GM19238 (cell line): ENCODE measurements at regions not wholly inside any gene's neighbourhood (a gene's known extent, or its start where the extent isn't known, plus 50 kb on each side); places are given as distances from the start of the nearest gene placed in this dataset.

ENCODE experiments used
- DNase-seq: peaks from one replicate; pipeline ENCODE4 v3.0.0; 2011; ENCODE audit warnings: low spot score; ENCODE audit not compliant: insufficient read length

DNA sequence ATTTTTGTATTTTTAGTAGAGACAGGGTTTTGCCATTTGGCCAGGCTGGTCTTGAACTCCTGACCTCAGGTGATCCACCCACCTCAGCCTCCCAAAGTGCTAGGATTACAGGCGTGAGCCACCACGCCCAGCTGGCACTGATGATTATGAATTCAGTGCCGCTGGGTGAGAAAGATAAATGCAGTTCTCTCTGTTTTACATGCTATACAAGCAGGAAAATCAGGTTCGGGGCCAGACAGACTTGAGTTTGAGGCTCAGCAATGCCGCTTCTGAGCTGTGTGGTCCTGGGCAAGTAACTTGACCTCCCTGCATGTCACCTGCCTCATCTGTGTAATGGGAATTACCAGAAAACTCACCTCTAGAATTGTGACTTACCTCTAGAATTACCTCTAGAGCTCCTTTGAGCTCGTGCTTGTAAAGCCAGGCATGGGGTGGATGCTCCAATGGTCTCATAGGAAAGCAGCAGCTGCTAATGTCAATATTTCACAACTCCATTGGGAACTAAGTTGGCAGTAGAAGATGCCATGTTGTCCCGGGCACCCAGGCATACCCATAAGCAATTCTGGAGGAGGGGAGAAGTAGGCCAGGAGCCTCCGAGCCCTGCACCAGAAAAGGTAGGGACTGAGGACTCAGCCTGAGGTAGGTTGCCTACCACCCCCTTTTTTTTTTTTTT lies 119.8 kb upstream of the SLC25A33 start:
- DNase-seq = no peak

DNA sequence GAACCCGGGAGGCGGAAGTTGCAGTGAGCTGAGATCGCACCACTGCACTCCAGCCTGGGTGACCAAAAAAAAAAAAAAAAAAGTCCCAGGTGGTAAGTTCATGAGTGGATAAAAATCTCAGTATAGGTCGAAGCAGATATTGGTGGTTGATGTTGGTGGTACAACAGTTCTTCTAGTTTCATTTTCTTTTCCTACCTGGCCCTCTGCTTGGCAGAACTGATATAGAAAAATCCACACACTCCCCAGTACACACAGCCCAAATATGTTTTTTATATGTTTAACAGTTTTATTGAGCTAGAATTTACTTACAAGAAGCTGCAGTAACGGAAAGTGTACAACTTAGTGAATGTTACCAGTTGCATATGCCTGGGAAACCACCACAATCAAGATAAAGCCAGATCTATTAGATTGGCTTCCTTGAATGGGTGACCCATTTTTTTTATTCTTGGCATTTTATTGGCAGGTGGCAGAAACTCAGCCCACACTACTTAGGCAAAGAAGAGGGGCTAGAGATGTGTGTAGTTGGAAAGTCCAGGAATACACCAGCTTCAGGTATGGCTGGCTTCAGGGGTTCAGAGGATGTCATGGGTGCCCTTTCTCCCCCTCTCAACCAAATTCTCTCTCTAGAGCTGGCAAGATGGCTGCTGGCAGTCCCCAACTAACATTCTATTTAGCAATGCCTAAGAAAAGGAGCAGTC lies 118.3 kb upstream of the SLC25A33 start:
- DNase-seq = no peak

DNA sequence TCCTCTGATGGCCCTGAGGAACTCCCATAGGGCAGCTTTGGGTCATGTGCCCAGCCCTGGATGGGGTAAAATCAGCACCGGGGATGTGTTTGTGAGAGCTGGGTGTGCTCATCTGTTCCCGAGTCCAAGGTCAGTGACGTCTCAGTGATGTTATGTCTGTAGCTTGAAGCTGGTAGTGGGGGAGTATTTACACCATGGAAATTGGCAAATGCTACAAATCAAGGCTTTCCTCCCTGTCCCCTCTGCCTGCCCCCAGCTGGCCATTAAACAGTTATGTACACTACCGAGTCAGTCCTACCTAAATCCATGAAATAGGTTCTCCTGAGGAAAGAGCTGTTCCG lies 117.8 kb upstream of the SLC25A33 start:
- DNase-seq = no peak

DNA sequence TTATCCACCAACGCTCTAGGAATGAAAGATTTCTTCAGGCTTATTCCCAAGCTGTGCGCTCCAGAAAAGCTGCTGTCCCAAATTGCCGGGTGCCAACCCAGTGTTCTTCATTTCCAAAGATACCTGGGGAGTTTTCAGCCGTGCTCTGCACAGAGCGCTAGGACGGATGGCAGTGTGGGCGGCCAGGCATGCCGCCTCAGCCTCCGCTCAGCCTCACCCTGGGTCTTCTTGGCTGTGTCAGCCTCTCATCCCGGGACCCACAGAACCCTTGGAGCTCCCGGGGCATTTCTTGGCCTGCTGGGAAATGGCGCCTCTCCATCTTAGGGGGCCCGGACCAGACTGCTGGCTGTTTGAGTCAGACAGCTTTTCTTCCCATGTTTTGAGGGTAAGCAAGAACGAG lies 116.9 kb upstream of the SLC25A33 start:
- DNase-seq = no peak

DNA sequence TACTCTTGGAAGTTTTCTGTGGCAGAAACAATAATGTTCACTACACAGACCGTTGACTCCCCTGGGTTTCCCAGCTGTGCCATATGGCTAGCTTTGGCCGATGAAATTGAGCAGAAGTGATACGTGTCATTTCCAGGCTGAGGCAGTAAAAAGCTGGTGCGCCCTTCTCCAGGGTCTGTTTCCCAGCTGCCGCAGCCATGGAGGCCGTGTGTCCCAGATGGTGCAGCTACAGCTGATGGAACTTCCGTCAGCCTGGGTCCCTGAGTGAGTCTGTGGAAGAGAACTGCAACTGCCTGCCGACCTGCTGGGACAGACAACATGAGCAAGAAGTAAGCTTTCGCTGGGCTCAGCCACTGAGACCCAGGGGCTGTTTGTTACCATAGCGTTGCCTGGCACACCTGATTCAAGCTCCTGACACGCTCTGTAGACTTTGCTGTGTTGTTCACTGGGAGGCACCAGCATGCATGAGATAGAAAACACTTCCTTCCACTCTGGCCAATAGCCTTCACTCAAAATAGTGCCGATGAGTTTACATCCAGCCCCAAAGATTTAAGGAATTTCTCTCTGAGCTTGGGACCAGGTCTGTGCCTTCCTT lies 116.3 kb upstream of the SLC25A33 start:
- no peak for DNase-seq

DNA sequence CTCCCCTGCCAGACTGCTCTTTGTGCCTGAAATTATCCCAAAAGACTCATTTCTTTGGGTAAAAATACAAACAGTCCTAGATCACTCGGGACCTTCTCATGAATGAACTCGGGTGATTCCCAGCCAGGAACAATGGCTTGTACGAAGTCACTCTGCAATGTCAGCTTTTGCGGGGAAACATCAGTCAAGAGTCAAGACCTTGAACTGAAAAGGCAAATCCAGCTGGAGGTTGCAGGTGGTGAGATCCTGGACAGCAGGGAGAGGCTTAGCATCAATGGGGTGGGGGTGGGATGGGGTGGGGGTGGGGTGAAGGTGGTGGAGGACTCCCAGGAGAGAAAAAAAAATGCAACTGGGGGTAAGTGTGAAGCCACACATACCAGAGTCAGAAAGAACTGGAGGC lies 115.0 kb upstream of the SLC25A33 start:
- DNase-seq = no peak

DNA sequence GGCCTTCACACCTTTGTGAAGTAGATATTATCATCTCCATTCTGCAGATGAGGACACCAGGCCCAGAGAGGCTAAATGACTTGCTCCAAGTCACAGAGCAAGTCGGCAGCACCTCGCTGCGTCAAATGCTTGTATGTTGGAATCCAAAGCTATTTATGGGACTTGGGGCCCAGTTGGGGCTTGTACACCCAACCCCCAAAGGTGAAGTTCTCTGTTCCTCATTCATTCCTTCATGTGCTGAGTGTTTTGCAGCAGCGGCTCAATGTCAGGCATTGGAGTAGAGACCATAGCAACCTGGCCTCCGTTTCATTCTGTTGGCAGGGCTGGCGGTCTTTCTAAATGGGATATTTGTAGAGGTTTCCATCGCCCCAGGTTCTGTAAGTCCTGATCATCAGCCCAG lies 113.4 kb upstream of the SLC25A33 start:
- DNase-seq = peak; percentile 26

DNA sequence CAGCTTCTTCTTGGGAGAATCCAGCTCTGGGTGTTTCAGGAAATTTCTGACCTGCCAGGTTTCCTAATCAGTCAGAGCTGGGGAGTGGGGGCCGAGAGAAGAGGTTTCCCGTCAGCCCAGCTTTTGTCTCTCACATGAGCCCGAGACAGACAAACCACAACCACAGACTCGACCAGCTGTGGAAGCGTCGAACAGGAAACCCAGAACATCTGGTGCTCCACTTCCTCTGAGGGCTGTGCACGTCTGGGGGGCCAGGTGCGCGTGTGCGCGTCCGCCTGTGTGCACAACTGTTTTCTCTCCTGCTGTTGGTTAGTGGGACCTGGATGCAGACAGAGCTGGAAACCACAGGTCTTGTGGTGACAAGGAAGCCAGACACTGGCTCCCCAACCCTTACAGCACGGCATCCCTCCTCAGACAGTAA lies 113.0 kb upstream of the SLC25A33 start:
- peak; percentile 82 for DNase-seq

DNA sequence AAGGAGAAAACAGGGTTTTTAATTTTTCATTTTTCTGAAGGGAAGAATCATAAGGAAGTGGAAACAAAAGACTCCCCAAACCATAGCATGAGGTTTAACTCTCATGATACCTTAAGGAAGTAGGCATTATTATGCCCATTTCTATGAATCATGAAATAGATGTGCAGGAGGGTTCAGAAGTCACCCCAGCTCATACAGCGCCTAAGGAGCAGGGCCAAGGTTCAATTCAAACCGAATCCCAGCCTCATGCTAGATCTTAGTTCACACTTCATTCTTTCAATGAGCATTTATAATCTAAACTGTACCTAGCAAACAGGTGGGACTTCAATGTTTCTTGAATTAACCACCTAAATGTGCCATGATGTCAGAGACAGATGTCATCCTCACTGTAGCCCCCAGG lies 111.9 kb upstream of the SLC25A33 start:
- no peak for DNase-seq

DNA sequence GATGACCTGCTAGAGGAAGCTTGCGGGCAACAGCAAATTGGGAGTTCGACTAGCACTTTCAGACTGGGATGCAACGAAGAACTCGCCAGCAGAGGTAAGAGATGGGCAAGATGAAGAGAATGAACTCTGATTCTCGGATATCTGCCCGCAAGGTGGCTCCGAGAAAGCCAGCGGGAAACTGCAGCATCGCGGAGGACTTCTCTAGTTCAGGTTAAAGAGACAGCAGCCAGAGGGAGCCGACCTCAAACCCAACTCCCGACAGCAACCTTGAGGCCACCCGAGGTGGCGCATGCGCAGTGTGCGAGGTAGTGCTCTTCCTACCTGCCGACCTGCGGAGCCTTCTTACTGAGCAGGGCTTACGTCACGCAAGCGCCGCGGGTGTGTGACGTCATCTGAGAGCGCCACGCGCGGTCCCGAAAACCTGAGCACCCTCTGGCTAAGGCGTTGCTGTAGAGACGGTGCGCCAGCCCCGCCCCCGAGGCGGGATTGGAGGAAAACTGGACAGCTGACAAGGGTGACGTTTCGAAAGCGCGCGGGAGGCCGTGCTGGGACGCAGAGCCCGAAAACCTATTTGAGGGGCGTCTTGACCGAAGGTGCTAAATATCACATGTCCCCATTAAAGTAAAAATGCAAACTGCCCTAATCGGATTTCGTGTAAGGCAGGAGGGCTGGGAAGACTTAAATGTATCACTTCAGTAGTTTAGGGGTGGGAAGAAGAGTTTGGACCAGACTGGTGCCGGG lies 110.5 kb upstream of the SLC25A33 start:
- DNase-seq = peak; percentile 90

DNA sequence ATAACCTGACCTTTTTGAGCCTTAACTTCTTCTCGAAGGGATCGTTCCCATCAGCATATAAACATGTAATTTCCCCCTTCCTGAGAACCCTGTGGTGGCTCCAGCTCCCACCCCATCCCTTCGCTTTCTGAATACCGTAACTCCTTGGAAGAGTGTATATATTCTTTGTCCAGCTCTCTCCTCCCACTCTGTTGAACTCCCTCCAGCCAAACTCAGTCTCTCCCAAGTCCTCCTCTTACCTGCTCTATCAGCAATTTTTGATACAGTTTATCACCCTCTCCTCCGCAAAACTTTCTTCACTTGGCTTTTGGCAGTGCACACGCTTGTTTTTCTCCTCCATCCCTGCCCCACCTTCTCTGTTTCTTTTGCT lies 109.9 kb upstream of the SLC25A33 start:
- no peak for DNase-seq

DNA sequence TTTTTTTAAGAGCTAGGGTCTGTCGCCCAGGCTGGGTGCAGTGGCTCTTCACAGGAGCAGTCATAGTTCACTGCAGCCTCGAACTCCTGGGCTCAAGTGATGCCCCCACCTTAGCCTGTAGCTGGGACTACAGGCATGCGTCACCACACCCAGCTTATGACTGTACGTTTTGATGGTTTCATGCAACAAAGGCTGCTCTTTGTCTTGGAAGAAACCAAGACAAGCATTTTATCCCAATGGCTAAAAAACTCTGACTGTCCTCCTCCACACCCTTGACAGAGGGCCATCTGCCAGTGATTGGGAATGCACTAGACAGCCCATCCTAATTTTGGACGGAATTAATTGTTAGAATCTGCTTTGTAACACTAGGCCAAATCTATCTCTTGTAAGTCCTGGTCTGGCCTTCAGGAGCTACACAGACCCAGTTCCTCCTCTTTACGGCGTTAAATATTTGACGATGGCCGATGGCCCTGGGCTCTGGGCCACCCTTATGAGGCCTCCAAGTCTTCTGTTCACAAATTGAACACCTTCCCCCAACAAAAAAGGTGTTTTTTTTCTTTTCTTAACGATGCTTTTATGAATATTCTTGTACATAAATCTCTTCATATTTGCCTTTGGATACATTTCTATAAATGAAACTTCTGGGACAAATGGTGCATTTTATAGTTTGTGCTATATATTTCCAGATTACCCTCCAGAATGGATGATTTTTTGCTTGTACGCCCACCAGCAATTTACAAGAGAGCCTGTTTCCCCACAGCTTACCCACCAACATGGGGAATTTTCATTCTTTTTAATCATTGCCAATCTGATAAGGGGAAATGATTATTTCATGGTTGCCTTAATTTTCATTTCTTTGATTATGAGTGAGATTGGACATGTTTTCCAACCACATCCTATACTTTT lies 104.8 kb upstream of the SLC25A33 start:
- no peak for DNase-seq

DNA sequence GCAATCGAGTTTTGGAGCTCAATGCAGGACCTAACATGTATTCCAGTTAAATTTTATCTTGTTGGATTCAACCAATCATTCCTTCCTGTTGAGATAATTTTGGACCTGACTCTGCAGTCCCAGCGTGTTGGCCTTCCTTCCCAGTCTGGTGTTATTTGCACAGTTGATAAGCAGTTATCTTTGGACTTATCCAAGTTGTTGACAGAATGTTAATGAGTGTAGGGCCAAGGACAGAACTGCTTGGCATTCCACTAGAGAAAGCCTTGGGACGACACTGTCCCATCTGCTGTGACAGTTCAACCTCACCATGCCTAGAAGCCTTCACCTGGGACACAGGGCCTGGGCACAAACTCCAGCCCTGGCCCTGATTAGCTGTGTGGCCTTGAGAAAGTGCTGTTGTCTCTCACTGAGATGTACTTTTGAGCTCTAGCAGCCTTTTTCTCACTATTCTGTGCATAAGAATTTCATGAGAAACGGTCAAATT lies 104.1 kb upstream of the SLC25A33 start:
- DNase-seq = no peak

DNA sequence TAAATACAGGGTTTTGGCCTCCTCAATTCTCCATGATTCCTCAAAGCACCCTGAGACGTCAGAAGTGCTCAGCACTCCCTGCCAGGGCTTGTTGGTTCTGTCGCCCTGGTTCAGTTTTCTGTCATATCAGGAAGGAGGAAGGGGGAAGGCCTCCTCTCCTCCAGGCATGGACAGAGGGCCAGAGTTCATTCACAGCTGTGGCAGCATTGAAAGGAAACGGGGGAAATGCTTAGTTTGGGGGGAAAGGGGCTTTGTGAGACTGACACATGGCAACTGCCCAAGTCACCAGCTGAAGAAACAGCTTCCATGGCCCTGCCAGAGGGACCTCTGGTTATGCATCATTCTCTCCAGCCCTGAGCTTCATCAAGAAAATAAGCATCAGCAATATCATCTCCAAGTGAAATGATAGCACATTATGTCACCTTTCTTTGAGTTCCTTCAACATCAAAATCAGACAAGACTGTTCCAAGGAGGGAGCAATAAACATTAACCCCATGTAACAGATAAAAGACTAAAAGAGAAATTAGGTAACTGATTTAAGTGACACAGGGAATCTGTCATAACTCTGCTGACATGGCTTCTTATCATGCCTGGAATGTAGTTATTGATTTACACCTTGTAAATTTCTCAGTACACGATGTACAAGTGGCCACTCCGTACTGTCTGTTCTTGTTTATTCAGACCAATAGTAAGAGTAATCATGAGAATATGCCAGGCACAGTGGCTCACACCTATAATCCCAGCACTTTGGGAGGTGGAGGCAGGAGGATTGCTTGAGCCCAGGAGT lies 103.2 kb upstream of the SLC25A33 start:
- DNase-seq = no peak

DNA sequence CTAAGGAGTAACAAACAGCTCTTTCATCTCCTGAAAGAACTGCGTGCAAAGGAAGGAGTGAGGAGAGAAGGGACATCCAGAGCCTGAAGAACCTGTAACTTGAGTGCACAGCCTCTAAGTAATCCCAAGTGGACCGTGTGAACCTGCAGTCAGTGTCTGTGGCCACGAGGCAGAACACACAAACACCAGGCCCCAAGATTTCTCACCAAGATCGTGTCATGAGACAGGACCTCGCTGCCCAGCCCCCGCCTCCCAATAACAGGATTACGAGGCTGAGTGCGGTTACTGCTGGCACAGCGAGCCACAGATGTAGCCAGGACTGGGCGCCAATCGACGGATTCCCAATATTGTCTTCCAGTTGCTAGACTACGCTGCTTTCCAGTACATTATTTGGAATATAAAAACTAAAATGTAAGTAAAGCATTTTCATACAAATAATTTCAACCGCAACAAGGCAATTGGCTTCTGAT lies 101.3 kb upstream of the SLC25A33 start:
- DNase-seq = no peak

DNA sequence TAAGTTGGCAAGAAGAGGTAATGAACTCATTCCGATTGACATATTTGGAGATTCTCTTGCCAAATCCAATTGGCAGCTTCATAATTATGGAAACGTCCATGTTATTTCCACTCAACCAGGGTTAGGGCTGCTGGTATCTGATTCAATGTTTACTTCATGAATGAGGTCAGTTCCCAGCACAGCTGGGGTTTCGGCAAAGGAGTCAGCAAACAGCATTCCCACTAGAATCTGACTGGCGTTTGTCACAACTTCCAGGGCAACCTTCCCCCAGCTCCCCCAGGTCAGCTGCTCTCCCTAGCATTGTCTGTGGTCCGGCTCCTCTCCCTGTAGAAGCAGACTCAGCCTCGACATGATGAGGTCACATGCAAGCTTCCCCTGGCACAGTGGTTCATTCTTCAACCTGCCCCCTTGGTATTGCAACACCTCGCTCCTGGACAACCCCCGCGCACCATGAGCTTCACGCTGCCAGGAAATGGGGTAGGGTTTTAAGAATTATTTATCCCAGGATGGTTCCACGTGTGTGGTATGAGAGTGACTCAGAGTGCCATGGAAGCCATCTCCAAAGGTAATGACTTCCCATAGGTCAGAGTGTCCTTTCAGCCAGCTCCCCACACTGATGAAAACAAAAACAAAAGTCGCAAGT lies 100.7 kb upstream of the SLC25A33 start:
- DNase-seq = no peak

DNA sequence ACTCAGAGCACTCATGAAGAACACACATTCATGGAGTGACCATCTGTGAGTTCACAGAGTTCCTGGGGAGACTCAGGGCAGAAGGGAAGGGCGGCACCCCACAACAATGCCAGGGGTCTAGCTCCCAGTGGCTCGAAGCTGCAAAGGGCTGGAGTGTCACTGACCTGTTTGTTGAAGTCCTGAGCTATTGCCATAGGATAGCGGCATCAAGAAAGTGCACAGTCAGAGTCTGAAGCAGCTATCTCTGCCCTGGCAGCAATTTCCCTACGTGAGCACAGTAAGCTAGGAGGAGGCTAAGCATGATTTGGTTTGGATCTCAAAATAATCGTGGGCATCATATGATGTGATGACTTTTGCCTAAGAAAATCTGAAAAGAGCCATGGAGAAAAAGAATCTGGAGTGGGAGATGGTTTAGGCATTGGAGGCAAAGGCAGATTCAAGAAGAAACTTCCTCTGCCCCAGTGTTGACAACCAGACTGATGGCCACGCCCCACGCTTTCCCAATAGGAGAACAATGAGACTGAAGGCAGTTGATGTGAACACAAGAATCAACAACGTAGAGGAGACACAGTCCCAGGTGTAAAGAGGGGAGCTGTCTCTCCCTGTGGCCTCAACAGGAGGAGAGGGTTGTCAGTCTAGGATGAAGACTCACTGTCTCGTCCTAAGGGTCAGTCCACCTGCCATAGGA lies 100.0 kb upstream of the SLC25A33 start:
- no peak for DNase-seq

DNA sequence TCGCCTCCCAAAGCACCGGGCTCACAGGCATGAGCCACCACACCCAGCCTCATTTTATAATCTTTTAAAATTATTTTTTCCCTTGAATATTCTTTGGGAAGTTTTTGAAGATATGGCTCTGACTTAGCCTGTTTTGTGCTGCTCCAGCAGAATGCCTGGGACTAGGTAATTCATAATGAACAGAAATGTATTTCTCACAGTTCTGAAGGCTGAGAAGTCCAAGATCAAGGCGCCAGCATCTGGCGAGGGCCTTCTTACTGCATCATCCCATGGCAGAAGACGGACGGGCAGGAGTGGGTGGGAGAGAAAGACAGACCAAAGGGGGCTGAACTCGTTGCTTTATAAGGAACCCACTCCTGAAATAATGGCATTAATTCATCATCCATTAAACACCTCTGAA lies 99.0 kb upstream of the SLC25A33 start:
- DNase-seq = no peak

DNA sequence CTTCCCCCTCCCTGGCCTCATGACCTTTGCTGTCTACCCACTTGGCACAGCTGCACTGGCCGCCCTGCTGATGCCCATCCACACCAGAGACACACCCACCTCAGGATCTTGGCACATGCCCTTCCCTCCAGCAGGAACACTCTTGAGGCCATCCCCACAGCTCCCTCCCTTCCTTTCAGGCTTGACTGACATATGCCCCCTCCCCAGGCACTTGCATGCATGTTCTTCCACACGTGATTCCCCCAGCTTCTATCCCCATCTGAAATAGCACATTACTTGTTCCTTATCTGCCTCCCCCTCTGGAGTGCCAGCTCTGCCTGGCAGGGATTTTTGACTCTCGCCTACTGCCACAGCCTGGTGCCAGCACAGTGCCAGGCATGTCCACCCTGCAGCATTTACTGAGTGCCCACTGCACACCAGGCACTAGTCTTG lies 98.5 kb upstream of the SLC25A33 start:
- DNase-seq = no peak
